NCI-H1694 (cell line): ENCODE measurements at regions not wholly inside any gene's neighbourhood (a gene's known extent, or its start where the extent isn't known, plus 50 kb on each side); places are given as distances from the start of the nearest gene placed in this dataset.

Experiments used
- DNase-seq: peaks from one replicate; lab custom pipeline; 2025; lab: John Stamatoyannopoulos, UW

DNA sequence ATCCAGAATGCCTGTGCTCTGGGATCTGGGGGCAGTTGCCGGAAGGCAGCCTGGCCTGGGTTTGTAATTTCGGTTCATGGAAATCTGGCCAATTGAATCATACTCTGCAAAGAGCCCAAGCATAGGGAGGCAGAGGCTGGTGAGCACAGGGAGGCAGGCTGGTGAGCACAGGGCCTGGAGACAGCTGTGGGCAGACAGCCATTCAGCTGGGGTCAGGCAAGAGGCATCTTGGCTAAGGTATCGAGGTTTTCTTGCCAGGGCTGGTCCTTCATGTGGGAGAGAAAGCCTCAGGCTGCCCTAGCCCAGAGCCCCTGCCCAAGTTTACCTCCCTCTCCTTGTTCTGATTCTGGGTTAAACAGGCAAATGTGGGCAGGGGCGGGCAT, 63.7 kb upstream of the BAIAP2L1 start:
- no peak for DNase-seq

GRCh38 chr7:98463837-98464557, 63.1 kb upstream of the BAIAP2L1 start:
- DNase-seq: no peak

DNA sequence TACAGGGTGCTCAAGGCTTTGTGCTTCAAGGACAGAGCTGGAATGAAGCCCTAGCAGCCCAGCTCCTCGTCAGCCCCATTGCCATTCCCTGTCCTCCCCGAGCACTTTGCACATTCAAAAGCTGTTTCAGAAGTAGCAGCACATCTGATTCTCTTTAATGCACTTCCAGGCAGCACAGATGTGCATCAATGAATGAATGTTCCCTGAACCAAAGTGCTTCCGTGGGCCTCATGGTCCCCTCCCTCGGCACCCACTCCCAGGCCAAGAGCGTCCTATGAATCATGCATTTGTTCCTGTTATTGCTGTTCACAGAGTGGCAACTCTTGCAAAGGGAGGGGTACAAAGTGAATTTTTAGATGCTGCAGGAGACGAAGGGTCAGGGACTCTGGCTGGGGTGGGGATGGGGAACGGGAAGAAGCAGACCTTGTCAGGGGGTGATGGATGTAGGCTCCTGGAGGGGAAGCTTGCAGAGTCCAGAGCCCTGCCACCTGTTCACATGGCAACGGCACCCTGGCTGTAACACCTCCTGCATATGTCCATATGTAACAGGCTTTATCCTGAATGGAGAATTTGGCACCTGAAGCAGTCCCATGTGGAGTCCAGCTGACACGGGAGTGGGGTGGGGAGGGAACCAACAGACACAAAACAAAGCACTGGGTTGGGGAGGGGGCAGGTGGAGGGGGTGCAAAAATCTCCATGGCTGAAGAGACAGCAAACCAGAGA, 62.2 kb upstream of the BAIAP2L1 start:
- no peak for DNase-seq

DNA sequence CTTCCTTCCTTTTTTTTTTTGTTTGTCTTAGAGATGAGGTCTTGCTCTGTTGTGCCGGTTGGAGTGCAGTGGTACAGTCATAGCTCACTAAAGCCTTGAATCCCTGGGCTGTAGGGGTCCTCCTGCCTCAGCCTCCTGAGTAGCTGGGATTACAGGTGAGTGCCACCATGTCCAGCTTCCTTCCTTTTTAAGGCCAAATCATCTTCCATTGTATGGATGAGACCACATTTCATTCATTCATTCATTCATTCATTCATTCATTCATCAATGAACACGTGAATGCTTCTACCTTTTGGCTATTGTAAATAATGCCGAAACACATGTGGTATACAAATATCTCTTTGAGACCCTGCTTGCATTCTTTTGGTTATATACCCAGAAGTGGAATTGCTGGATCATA, 60.0 kb upstream of the BAIAP2L1 start:
- no peak for DNase-seq

- DNase-seq: no peak
Observed at GRCh38 chr7:98459529-98459928, 58.6 kb upstream of the BAIAP2L1 start.

DNA sequence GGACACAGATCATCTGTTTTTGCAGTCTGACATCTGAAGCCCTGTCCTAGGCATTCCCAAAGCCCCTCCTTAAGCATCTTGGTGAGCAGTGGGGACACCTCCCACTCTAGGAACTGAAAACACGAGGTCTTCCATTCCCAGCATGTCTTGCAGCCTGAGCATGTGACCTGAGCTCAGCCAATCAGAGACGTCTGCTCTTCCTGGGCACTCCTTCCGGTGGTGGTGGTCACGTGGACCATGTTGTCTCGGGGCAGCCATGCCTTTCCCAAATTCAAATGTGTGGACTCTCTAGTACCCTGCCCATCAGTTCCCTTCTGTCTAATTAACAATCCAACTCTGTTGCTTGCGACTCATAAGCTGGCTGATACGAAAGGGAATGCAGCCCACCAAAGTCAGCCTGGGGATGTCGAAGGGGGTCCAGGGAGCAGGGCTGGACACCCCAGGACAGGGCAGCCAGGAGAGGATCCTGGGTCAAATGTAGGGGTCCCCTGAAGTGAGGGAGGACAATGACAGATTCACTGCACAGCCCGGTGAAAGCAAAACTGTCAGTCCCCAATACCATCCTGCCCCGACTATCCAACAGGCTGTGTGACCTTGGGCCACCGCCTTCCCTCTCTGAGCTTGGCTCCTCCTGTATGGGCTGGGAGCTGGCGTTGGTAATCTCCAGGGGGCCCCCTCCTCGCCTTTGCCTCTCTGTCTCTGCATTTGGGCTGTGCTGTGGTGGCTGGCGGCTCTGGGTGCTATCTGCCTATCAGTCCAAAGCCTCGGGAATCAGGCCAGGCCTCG, 57.4 kb upstream of the BAIAP2L1 start:
- DNase-seq: no peak

- no peak for DNase-seq
Observed at GRCh38 chr7:98456866-98457265, 56.0 kb upstream of the BAIAP2L1 start.

DNA sequence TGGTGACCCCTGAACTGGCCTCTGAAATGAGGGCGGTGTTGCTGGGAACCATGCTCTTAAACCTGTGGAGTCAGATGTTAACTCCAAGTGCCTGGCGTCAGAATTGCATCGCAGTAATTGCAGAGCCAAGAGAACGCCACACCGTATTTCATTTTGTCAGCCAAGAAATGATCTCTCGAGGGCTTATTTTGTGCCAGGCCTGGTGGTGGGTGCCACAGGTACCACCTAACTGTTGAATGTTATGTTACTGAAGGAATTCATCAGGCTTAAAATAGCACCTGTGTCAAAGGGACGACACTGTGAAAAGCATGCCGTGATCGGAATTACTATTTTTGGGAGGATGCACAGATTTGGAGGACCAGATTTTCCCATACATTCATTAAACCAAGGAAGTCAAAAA, 51.9 kb upstream of the BAIAP2L1 start:
- no peak for DNase-seq
